ENCODE measurements at regions not wholly inside any gene's neighbourhood (a gene's known extent, or its start where the extent isn't known, plus 50 kb on each side); places are given as distances from the start of the nearest gene placed in this dataset.
"Not testable (repeated sequence)": the region's sequence is repeated elsewhere in the genome, so short reads cannot be mapped to it uniquely, and the experiment has no call there.

DNA sequence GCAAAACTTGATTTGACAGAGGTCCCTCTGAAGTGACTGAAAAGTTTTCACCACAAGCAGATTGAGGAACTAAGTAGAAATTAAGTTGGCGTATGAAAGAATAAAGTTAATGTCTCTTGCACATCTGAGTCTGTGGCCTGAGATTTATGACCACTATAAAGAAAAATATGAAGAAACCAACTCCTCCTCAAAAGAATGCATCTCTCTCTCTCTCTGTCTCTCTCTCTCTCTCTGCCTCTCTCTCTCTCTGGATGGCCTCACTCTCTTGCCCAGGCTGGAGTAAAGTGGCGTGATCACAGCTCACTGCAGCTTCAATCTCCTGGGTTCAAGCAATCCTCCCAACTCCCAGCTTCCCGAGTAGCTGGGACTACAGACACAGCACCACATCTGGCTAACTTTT lies 55.2 kb downstream of the RPL22L1 start:
- DNase-seq (ENCODE audit: low read depth in 2 of 3, low spot score in 1 of 3), result no peak

DNA sequence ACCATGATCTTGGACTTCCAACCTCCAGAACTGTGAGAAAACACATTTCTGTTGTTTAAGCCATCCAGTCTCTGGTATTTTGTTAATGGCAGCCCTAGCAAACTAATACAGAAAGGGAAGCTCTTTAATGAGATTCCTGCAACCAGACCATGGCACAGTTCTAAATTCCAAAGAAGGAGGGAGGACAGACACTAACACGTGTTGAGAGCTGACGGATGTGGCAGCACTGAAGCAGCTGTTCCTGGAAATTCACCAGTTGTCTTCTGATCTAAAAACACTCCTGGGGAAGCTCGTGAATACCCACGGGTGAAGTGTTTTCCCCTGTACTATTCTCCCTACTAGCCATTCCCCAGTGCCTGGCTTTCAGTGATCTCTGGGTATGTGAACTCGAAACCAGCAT lies 56.7 kb downstream of the RPL22L1 start:
- no peak for DNase-seq (ENCODE audit: low read depth in 2 of 3, low spot score in 1 of 3)

DNA sequence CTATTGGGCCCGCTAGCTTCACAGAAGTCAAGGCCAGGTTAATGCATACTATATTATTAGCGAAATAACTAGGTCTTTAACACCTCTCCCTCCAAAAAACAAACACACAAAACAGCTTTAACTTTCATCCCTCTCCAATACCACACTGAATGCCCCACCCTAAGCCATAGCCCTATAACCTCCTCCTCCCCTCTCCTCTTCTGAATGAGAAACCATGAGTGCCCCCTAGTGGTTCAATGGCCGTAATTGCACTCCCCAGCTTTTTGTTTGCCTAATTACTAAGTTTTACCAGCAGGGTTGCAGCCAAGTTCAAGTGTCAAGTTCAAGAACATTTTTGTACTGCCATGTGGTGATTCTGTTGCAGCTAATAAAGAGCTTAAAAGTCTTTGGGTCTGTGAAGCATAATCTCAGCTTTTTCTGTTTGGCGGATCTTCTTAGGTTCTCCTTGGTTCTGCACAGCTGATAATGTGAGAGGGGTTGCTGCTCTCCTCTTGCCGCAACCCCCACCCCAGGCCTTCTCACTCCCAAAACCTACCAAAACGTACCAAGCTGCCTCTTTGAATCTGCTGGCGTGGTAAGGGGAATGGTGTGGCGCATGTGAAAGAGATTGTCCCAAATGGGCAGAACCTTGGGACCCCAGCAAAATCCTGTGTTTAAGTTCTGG lies 57.9 kb downstream of the RPL22L1 start:
- peak; percentile 44 to 80 (median 59) for DNase-seq (ENCODE audit: low read depth in 2 of 3, low spot score in 1 of 3)

DNA sequence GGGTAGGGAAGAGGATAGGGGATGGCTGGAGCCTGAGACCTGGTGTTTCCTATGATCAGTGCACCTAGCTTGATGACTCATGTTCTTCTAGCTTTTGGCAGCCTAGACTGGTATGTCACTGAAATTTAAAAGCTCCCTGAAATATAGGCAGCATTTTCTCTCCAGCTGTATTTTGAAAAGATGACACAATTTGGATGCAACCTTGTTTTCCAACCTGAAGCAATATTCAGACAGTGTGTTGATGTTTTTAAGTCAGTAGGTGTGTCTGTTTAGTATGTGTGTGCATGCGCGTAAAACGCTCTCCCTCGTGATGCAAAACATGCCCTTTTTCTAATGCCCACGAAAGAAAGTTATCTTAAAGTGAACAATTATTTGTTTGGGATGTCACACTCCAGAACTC lies 58.5 kb downstream of the RPL22L1 start:
- DNase-seq (ENCODE audit: low read depth in 2 of 3, low spot score in 1 of 3), result no peak

DNA sequence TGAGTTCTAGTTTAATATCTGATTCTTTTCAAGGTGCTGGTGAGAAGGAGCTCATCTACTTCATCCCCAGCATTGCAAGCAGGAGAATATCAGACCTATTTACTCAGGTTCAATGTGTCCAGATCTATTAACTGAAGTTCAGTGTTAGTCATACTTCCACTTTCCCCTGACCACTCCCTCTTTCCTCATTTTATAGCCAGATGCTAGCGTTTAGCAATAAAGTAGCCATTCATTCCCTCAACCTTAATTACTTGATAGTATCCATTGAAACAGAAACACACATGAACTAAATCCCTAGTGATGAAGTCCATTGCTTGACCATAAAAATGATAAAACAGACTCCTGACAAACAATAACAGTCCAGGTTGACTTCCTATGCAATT lies 60.0 kb downstream of the RPL22L1 start:
- no peak for DNase-seq (ENCODE audit: low read depth in 2 of 3, low spot score in 1 of 3)

DNA sequence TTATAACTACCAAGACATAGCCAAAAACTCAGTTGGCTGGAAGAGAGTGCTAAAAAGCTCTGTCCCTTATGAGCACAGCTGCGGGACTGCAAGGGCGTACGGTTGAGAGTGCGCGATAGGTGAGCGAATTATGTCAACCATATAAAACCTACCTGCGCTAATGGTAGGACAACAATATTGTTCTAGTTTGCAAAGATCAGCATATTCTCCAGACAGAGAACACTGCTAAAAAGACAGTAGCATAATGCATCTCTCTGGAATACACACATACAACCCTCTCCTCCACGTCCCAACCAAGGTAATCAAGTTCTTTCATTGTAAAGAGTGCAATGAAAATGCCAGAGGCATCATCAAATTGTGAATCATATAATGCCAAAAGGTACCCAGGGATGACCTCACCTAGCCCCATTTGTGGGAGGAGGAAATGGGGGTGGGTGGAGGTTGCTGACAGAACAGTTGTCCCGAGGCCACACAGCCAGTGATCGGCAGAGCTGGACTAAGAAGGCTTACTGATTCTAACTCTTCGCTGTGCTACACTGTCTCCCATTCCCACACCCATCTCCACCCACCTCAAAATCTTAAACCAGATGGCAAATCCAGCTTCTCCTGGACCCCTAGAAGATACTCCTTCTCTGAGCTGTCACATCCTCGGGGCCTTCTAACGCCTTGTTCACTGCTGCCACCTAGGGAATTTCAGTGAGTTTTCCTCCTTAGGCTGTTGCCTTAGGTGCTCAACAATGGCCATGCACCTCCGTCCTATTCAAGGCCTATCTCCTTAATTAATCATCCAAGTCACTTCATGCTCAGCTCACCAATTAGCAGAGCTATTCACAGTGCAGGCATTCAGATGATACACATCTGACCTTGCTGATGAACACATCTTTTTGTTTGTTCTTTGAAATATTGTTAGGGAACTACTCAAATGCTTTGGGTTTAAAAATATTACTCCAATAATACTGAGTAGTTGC lies 60.7 kb downstream of the RPL22L1 start:
- DNase-seq (ENCODE audit: low read depth in 2 of 3, low spot score in 1 of 3), result no peak

DNA sequence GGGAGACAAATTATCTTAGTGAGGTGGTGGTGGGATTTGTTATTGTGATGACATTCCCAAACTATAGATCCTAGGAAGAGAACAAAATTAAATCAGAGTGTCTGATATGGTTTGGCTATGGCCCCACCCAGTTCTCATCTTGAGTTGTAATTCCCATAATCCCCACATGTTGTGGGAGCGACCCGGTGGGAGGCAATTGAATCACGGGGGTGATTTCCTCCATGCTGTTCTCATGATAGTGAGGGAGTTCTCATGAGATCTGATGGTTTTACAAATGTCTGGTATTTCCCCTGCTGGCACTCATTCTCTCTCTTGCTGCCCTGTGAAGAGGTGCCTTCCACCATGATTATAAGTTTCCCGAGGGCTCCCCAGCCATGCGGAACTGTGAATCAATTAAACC lies 62.0 kb downstream of the RPL22L1 start:
- DNase-seq (ENCODE audit: low read depth in 2 of 3, low spot score in 1 of 3), result no peak

DNA sequence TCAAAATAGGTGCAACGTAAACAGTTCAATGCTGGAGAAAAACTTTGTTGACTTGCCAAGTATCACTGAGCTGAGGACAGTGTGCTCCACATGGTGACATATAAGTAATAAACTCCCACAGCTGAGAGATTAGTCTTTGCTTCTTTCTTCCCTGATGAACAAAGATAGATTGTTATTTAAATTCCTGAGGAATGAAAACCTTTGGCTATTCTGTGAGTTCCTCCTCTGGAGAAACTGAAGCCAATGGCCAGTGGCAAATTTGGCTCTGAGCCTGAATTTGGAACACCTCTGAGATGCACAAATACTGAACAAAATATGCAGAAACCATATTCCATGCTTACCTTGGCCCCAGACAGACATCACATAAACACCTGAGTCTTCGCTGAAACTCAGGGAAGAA lies 63.3 kb downstream of the RPL22L1 start:
- no peak for DNase-seq (ENCODE audit: low read depth in 2 of 3, low spot score in 1 of 3)

DNA sequence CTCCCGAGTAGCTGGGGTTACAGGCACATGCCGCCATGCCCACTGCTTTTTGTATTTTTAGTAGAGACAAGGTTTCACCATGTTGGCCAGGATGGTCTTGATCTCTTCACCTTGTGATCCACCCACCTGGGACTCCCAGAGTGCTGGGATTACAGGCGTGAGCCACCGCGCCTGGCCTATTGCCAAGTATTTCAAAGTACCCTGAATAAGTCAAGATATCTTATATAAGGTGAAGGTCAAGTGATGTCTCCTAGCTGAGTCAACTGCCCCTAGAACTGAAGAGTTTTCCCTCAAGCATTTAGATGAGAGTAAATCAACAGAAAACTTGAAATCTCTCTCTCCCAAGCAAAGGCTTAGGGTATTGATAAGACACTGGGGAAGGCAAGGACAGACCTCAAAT lies 63.9 kb downstream of the RPL22L1 start:
- DNase-seq (ENCODE audit: low read depth in 2 of 3, low spot score in 1 of 3), result no peak

DNA sequence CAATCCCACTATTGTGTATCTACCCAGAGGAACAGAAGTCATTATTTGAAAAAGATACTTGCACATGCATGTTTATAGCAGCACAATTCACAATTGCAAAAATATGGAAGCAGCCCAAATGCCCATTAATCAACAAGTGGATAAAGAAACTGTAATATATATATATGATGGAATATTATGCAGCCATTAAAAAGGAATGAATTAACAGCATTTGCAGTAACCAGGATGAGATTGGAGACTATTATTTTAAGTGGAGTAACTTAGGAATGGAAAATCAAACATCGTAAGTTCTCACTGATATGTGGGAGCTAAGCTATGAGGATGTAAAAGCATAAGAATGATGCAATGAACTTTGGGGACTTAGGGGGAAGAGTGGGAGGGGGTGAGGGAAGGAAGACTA lies 64.7 kb downstream of the RPL22L1 start:
- DNase-seq (ENCODE audit: low read depth in 2 of 3, low spot score in 1 of 3), result not testable (repeated sequence)

DNA sequence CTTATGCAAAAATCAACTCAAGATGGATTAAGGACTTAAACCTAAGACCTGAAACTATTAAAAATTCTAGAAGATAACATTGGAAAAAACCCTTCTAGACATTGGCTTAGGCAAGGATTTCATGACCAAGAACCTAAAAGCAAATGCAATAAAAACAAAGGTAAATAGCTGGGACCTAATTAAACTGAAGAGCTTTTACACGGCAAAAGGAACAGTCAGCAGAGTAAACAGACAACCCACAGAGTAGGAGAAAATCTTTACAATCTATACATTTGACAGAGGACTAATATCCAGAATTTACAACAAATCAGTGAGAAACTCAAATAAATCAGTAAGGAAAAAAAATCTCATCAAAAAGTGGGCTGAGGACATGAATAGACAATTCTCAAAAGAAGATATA lies 65.4 kb downstream of the RPL22L1 start:
- not testable (repeated sequence) for DNase-seq (ENCODE audit: low read depth in 2 of 3, low spot score in 1 of 3)

DNA sequence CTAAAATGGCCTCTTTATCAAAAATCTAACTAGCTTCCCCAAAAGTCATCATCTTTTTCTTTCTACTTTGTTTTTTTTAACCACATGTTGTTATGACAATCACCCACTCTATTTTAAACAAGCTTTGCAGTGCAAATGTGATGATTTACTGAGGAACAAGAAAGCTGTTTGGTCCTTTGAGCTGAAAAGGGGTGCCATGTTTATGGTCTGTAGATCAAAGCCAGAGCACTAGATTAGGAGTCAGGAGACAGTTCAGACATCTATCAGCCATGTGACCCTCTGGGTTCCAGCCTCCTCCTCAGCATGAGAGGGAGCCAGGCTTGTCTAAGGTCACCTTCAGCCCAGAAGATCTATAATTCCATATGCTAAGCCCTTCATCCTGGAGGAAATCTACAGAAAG lies 65.9 kb downstream of the RPL22L1 start:
- no peak for DNase-seq (ENCODE audit: low read depth in 2 of 3, low spot score in 1 of 3)

DNA sequence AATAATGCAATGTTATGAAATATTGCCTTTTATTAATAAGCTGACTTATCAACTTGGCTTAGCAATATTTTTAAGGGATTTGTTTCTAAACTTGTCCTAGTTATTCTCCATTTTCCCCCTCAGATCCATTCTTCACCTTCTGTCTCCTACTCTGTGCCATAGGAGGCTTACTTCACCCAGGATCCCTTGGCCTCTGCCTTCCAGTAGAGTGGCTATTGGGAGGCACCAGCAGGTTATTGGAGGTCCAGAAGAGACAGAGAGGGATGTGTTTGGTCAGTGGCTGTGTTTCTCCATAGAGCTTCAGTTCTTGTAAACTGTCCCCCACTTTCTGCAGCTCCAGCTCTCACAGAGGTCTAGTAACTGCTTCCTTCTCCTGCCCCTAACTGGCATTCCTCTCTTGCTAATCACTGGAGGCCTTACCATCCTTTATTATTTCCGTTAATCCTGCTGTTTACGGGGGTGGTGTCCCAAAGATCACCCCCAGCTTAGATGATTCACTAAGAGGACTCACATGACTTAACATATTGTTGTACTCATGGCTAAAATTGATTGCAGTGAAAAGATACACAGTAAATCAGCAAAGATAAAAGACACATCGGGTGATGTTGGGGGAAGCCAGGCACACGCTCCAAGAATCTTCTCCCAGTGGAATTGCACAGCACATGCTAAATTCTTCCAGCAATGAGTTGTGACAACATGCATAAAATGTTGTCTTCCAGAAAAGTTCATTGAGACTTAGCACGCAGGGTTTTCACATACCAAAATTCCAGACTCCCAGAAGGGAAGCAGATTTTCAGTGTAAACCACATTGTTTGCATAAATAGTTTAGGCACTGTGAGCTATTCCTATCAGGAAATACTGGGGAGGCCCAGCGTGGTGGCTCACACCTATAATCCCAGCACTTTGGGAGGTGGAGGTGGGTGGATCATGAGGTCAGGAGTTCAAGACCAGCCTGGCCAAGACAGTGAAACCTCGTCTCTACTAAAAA lies 67.5 kb downstream of the RPL22L1 start:
- DNase-seq (ENCODE audit: low read depth in 2 of 3, low spot score in 1 of 3), result no peak

DNA sequence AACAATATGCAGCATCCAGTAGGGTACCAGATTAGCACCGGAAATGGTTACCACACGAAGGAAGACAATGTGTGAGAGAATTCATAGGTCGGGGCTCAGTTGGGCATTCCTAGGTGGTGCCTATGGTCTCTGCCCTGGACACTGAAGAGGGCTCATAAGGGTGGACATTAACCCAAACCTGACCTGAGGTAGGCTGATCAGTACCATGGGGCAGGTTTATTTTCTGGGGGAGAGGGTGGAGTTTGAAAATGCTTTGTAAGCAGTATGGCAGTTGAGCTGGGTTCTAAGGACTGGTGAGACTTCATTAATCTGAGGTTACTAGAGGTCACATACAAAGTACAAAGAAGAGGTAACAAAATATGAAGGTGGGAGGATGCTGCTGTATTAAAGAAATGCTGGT lies 68.4 kb downstream of the RPL22L1 start:
- no peak for DNase-seq (ENCODE audit: low read depth in 2 of 3, low spot score in 1 of 3)

DNA sequence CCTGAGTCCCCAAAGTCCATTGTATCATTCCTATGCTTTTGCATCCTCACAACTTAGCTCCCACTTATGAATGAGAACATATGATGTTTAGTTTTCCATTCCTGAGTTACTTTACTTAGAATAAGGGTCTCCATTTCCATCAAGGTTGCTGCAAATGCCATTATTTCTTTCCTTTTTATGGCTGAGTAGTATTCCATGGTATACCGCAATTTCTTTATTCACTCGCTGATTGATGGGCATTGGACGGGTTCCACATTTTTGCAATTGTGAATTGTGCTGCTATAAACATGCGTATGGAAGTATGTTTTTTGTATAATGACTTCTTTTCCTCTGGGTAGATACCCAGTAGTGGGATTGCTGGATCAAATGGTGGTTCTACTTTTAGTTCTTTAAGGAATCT lies 69.7 kb downstream of the RPL22L1 start:
- not testable (repeated sequence) for DNase-seq (ENCODE audit: low read depth in 2 of 3, low spot score in 1 of 3)

DNA sequence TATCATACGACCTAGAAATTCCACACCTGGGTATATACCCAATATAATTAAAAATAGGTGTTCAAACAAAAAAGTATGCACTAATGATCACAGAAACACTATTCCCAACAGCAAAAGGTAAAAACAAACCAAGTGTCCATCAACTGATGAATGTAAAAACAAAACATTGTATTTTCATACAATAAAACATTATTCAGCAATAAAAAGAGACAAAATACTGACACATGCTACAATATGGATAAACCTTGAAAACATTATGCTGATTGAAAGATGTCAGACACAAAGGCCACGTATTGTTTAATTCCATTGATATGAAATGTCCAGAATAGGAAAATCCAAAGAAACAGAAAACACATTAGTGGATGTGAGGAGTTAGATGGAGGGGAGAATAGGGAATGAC lies 71.0 kb downstream of the RPL22L1 start:
- no peak for DNase-seq (ENCODE audit: low read depth in 2 of 3, low spot score in 1 of 3)

DNA sequence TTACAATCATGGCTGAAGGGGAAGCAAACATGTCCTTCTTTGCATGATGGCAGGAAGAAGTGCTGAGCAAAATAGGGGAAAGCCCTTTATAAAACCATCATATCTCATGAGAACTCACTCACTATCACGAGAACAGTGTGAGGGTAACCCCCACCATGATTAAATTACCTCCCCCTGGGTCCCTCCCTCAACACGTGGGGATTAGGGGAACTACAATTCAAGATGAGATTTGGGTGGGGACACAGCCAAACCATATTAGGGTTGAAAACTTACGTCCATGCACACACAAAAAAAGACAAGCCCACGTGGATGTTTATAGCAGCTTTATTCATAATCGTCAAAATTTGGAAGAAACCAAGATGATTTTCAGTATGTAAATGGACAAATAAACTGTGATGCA lies 72.3 kb downstream of the RPL22L1 start:
- no peak for DNase-seq (ENCODE audit: low read depth in 2 of 3, low spot score in 1 of 3)

DNA sequence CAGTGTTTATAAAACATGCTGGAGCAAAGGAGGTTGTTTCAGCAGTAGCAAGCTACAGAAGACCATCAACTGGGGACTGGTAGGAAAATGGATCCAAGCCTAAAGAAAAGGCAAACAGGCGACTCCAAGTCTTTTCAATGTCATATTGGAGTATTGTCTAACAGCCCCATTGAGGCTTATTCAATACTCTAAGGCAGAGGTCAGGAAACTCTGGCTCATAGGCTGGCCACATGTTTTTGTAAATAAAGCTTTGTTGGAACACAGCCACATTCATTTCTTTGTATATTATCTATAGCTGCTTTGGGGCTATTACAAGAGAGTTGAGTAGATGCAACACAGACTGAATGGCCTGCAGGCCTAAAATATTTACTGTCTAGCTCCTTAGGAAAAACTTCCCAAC lies 77.5 kb downstream of the RPL22L1 start:
- no peak for DNase-seq (ENCODE audit: low read depth in 2 of 3, low spot score in 1 of 3)

DNA sequence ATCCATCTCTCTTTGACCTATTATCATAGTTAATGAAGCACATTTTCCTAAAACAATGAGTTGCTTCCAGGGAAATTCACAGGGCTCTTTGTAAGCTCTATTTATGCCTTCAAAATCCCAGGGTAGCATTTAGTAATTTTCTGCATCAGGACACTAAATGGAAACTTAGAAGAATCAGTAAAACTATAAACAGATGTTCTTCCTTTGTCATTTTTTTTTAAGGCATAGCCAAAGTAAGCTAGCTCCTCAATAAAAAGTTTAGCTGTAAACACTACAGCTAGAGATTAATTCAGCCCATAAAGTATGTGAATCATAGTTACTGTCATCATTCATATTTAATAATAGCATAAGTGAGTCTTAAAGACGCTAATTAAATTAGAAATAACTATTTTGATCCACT lies 79.3 kb downstream of the RPL22L1 start:
- DNase-seq (ENCODE audit: low read depth in 2 of 3, low spot score in 1 of 3), result no peak

DNA sequence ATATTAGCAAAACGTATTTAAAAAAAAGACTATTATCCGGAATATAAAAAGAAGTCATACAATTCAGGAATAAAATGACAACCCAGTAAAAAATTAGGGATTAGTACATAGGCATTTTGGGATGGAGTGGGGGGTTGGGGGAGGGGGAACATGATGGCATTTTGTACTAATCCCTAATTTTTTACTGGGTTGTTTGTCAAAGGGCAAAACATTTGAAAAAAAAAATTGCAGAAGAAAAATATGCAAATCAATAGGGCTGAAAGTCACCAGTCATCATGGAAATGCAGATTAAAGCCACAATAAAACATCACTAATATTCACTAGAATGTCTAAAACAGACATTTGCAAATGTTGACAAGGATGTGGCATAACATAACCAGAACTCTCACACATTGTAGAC lies 82.5 kb downstream of the RPL22L1 start:
- DNase-seq (ENCODE audit: low read depth in 2 of 3, low spot score in 1 of 3), result no peak

DNA sequence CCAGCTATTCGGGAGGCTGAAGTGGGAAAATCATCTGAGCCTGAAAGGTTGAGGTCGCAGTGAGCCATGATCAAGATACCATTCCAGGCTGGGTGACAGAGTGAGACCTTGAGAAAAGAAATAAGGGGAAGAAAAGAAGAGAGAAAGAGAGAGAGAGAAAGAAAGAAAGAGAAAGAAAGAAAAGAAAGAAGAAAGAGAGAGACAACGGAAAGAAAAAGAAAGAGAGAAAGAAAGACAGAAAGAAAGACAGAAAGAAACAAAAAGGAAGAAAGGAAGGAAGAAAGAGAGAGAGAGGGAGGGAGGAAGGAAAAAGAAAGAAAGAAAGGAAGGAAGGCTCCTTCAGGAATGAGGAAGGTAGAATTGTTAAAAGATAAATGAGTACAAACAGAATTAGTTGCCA lies 84.5 kb downstream of the RPL22L1 start:
- no peak for DNase-seq (ENCODE audit: low read depth in 2 of 3, low spot score in 1 of 3)

All from stimulated activated CD4-positive, alpha-beta T cell treated with anti-CD3 and anti-CD28 coated beads, Interleukin-12 subunit alpha, Interleukin-12 subunit beta, amount 100 ng/mL, for 48 hours (primary cell).